ENCODE measurements at regions not wholly inside any gene's neighbourhood (a gene's known extent, or its start where the extent isn't known, plus 50 kb on each side); places are given as distances from the start of the nearest gene placed in this dataset.

GRCh38 chr10:57943701-57944100, 324.0 kb downstream of the IPMK start:
- TF ChIP-seq CTCF (IDR thresholded peaks at IDR 0.05) (no peak), ZFX (IDR thresholded peaks at IDR 0.05; ENCODE audit: borderline replicate concordance) (no peak)

Measured in 22Rv1 (cell line).